Right forelimb (tissue), 1 donor: ENCODE measurements at regions not wholly inside any gene's neighbourhood (a gene's known extent, or its start where the extent isn't known, plus 50 kb on each side); places are given as distances from the start of the nearest gene placed in this dataset.
"Not testable (repeated sequence)": the region's sequence is repeated elsewhere in the genome, so short reads cannot be mapped to it uniquely, and the experiment has no call there.

Experiments
- DNase-seq: peaks from one replicate; pipeline ENCODE4 v3.0.0-alpha.2; 2018

GRCh38 chr13:62173958-62174357 lies 758.3 kb upstream of the PCDH20 start:
- DNase-seq = no peak

- no peak for DNase-seq
Observed at GRCh38 chr13:62171697-62172096, 756.0 kb upstream of the PCDH20 start.

GRCh38 chr13:62168891-62169290 lies 753.2 kb upstream of the PCDH20 start:
- DNase-seq = no peak

GRCh38 chr13:62167650-62168172 lies 752.1 kb upstream of the PCDH20 start:
- DNase-seq = no peak

GRCh38 chr13:62162860-62163259 lies 747.2 kb upstream of the PCDH20 start:
- no peak for DNase-seq

GRCh38 chr13:62158520-62158919 lies 742.9 kb upstream of the PCDH20 start:
- DNase-seq = no peak

GRCh38 chr13:62151724-62152123 lies 736.1 kb upstream of the PCDH20 start:
- DNase-seq = not testable (repeated sequence)

GRCh38 chr13:62142048-62142447 lies 726.4 kb upstream of the PCDH20 start:
- no peak for DNase-seq

GRCh38 chr13:62139597-62139996 lies 723.9 kb upstream of the PCDH20 start:
- DNase-seq = no peak

- no peak for DNase-seq
Observed at GRCh38 chr13:62137629-62138405, 722.2 kb upstream of the PCDH20 start.

GRCh38 chr13:62131604-62132003 lies 716.0 kb upstream of the PCDH20 start:
- DNase-seq = no peak

GRCh38 chr13:62130062-62130970 lies 714.7 kb upstream of the PCDH20 start:
- DNase-seq = no peak

- no peak for DNase-seq
Observed at GRCh38 chr13:62129000-62129551, 713.4 kb upstream of the PCDH20 start.

GRCh38 chr13:62126400-62126799 lies 710.8 kb upstream of the PCDH20 start:
- no peak for DNase-seq

GRCh38 chr13:62125451-62125850 lies 709.8 kb upstream of the PCDH20 start:
- no peak for DNase-seq

GRCh38 chr13:62123409-62123808 lies 707.8 kb upstream of the PCDH20 start:
- DNase-seq = no peak

GRCh38 chr13:62122434-62122833 lies 706.8 kb upstream of the PCDH20 start:
- no peak for DNase-seq

- no peak for DNase-seq
Observed at GRCh38 chr13:62119739-62120700, 704.4 kb upstream of the PCDH20 start.

- DNase-seq = no peak
Observed at GRCh38 chr13:62115831-62116230, 700.2 kb upstream of the PCDH20 start.

- DNase-seq = no peak
Observed at GRCh38 chr13:62113179-62113578, 697.5 kb upstream of the PCDH20 start.

GRCh38 chr13:62110079-62110478 lies 694.4 kb upstream of the PCDH20 start:
- DNase-seq = no peak

GRCh38 chr13:62104136-62104535 lies 688.5 kb upstream of the PCDH20 start:
- DNase-seq = not testable (repeated sequence)
